H1 (cell line): ENCODE measurements at regions not wholly inside any gene's neighbourhood (a gene's known extent, or its start where the extent isn't known, plus 50 kb on each side); places are given as distances from the start of the nearest gene placed in this dataset.

ENCODE experiments used
- CTCF ChIA-PET: fragments of 300-600 bp; sonication (Branson Sonifier 250); formaldehyde crosslinking; loops from one replicate; lab custom pipeline; 2021; ENCODE audit not compliant: partially characterized antibody; lab: Charles Lee
- POLR2A ChIA-PET: fragments of 300-600 bp; sonication (Branson Sonifier 250); formaldehyde crosslinking; loops from one replicate; lab custom pipeline; 2021; ENCODE audit warnings: inconsistent platforms; ENCODE audit not compliant: partially characterized antibody; lab: Charles Lee
- DNase-seq, 2 experiments: peaks; one replicate each; pipeline versions ENCODE4 v3.0.0 to v3.0.0-alpha.2; 2010 to 2022; ENCODE audit warnings: low spot score in 2 of 2, low read depth in 1 of 2, mixed read lengths in 1 of 2
- FAIRE-seq: peaks from 2 replicates; lab custom pipeline; 2011; peaks lifted over from hg19 to GRCh38; lab: Jason Lieb, UNC
- H2AFZ ChIP-seq: 2 replicates; pipeline ENCODE4 v1.8.1; 2012; ENCODE audit warnings: low read length, inconsistent platforms
- H2AK5ac ChIP-seq: 2 replicates; pipeline ENCODE4 v1.6.1; 2013; ENCODE audit warnings: low read depth, low read length
- H2BK120ac ChIP-seq: replicated peaks from 2 replicates; pipeline ENCODE3; 2013; ENCODE audit warnings: low read depth, low read length, inconsistent platforms
- H2BK12ac ChIP-seq: 2 replicates; pipeline ENCODE4 v1.6.1; 2013; ENCODE audit warnings: low read depth, low read length
- H2BK15ac ChIP-seq: 2 replicates; pipeline ENCODE4 v1.6.1; 2013; ENCODE audit warnings: low read length
- H2BK20ac ChIP-seq: 2 replicates; pipeline ENCODE4 v1.6.1; 2013; ENCODE audit warnings: low read length
- H2BK5ac ChIP-seq: 2 replicates; pipeline ENCODE4 v1.6.1; 2013; ENCODE audit warnings: low read depth, low read length
- H3K14ac ChIP-seq: 2 replicates; pipeline ENCODE4 v1.6.1; 2013; ENCODE audit warnings: inconsistent platforms; ENCODE audit not compliant: insufficient read length
- H3K18ac ChIP-seq: 2 replicates; pipeline ENCODE4 v1.6.1; 2013; ENCODE audit warnings: low read length; ENCODE audit errors: extremely low read depth
- H3K23ac ChIP-seq: 2 replicates; pipeline ENCODE4 v1.6.1; 2013; ENCODE audit warnings: inconsistent platforms; ENCODE audit not compliant: insufficient read length
- H3K23me2 ChIP-seq: 2 replicates; pipeline ENCODE4 v1.6.1; 2013; ENCODE audit warnings: low read depth, low read length
- H3K27ac ChIP-seq: 2 replicates; pipeline ENCODE4 v1.6.1; 2011; ENCODE audit warnings: low read depth, low read length, inconsistent platforms
- H3K27me3 ChIP-seq, 4 experiments: replicated peaks in 1 of 4; 1 replicate in 1 of 4; 2 replicates in 3 of 4; pipeline versions ENCODE4 v1.6.1 to v1.8.1; 2011 to 2013; ENCODE audit warnings: low read length in 3 of 4, mild to moderate bottlenecking in 3 of 4, inconsistent platforms in 2 of 4, mixed read lengths in 2 of 4, moderate library complexity in 1 of 4; ENCODE audit not compliant: control insufficient read depth in 3 of 4, insufficient read depth in 3 of 4; ENCODE audit errors: extremely low read depth in 1 of 4
- H3K36me3 ChIP-seq, 4 experiments: 2 replicates each; pipeline versions ENCODE4 v1.6.1 to v1.8.1; 2011 to 2013; ENCODE audit warnings: mild to moderate bottlenecking in 4 of 4, low read length in 3 of 4, moderate library complexity in 2 of 4, control low read depth in 1 of 4, inconsistent platforms in 1 of 4; ENCODE audit not compliant: insufficient read depth in 4 of 4, control insufficient read depth in 2 of 4
- H3K4ac ChIP-seq: replicated peaks from 2 replicates; pipeline ENCODE3; 2013; ENCODE audit warnings: low read length, low read depth, mixed read lengths, inconsistent platforms; ENCODE audit not compliant: insufficient read length
- H3K4me1 ChIP-seq, 4 experiments: replicated peaks in 1 of 4; 1 replicate in 1 of 4; 2 replicates in 3 of 4; pipeline versions ENCODE4 v1.6.1 to v1.8.1; 2011 to 2013; ENCODE audit warnings: low read length in 3 of 4, inconsistent platforms in 2 of 4, mixed read lengths in 1 of 4; ENCODE audit not compliant: insufficient read depth in 4 of 4, control insufficient read depth in 3 of 4
- H3K4me2 ChIP-seq, 2 experiments: 2 replicates each; pipeline versions ENCODE4 v1.6.1 to v1.8.1; 2011 to 2013; ENCODE audit warnings: low read depth in 2 of 2, low read length in 2 of 2, control low read depth in 1 of 2, inconsistent platforms in 1 of 2, mild to moderate bottlenecking in 1 of 2; ENCODE audit not compliant: insufficient read depth in 1 of 2
- H3K4me3 ChIP-seq, 4 experiments: fragments of 200-600, 300-600 bp in 1 of 4; sonication (generic), shearing (Covaris generic), sonication (Bioruptor Twin) in 1 of 4; 2 replicates each; pipeline versions ENCODE4 v1.5.1 to v1.8.1; 2011 to 2016; ENCODE audit warnings: low read length in 4 of 4, low read depth in 3 of 4, control low read depth in 2 of 4, inconsistent platforms in 2 of 4, mild to moderate bottlenecking in 2 of 4, mixed read lengths in 1 of 4, moderate library complexity in 1 of 4; ENCODE audit not compliant: insufficient read depth in 2 of 4; ENCODE audit errors: extremely low read depth in 1 of 4
- H3K56ac ChIP-seq: replicated peaks from 2 replicates; pipeline ENCODE3; 2013; ENCODE audit warnings: low read depth, mild to moderate bottlenecking, mixed read lengths, low read length, inconsistent platforms; ENCODE audit not compliant: insufficient read length
- H3K79me1 ChIP-seq: 2 replicates; pipeline ENCODE4 v1.6.1; 2013; ENCODE audit warnings: low read depth, low read length, control low read depth
- H3K79me2 ChIP-seq, 2 experiments: 2 replicates each; pipeline versions ENCODE4 v1.6.1 to v1.8.1; 2012 to 2013; ENCODE audit warnings: low read length in 2 of 2, mild to moderate bottlenecking in 2 of 2, inconsistent platforms in 1 of 2; ENCODE audit not compliant: insufficient read depth in 2 of 2, control insufficient read depth in 1 of 2
- H3K9ac ChIP-seq, 4 experiments: replicated peaks in 1 of 4; 1 replicate in 1 of 4; 2 replicates in 3 of 4; pipeline versions ENCODE4 v1.6.1 to v1.8.1; 2011 to 2013; ENCODE audit warnings: low read depth in 3 of 4, low read length in 3 of 4, control low read depth in 2 of 4, mild to moderate bottlenecking in 2 of 4, moderate library complexity in 2 of 4, inconsistent platforms in 1 of 4; ENCODE audit errors: extremely low read depth in 1 of 4
- H3K9me3 ChIP-seq, 2 experiments: 2 replicates each; pipeline versions ENCODE4 v1.6.1 to v1.8.1; 2012 to 2013; ENCODE audit warnings: mild to moderate bottlenecking in 2 of 2, moderate library complexity in 2 of 2, control low read depth in 1 of 2, inconsistent platforms in 1 of 2, low read depth in 1 of 2, low read length in 1 of 2, mixed read lengths in 1 of 2; ENCODE audit not compliant: insufficient read depth in 2 of 2
- H4K20me1 ChIP-seq, 2 experiments: replicated peaks in 1 of 2; 2 replicates each; pipeline versions ENCODE3 to v1.8.1; 2011 to 2013; ENCODE audit warnings: inconsistent platforms in 2 of 2, low read length in 2 of 2, mild to moderate bottlenecking in 1 of 2; ENCODE audit not compliant: insufficient read depth in 2 of 2, control insufficient read depth in 1 of 2
- H4K5ac ChIP-seq: 2 replicates; pipeline ENCODE4 v1.6.1; 2013; ENCODE audit warnings: low read length, low read depth, mixed read lengths, inconsistent platforms; ENCODE audit not compliant: insufficient read length
- H4K8ac ChIP-seq: 2 replicates; pipeline ENCODE4 v1.8.0; 2013; ENCODE audit warnings: mild to moderate bottlenecking, moderate library complexity, low read length, inconsistent platforms; ENCODE audit not compliant: insufficient read depth; ENCODE audit errors: extremely low read depth
- H4K91ac ChIP-seq: replicated peaks from 2 replicates; pipeline ENCODE3; 2013; ENCODE audit warnings: low read length, mixed read lengths, inconsistent platforms; ENCODE audit not compliant: insufficient read length
- BCL11A ChIP-seq, 2 experiments: IDR thresholded peaks; one replicate each; pipeline ENCODE4 v1.6.1; 2011; ENCODE audit warnings: low read depth in 2 of 2, low read length in 2 of 2, mild to moderate bottlenecking in 2 of 2
- CEBPB ChIP-seq: IDR thresholded peaks from 2 replicates; pipeline ENCODE4 v1.6.1; 2012; ENCODE audit warnings: low read depth, low read length
- CHD1 ChIP-seq: IDR thresholded peaks from 2 replicates; pipeline ENCODE4 v1.6.1; 2012; ENCODE audit warnings: low read depth, low read length, improper control_type of control experiment
- CHD2 ChIP-seq: IDR thresholded peaks from 2 replicates; pipeline ENCODE4 v1.6.1; 2012; ENCODE audit warnings: low read length, improper control_type of control experiment
- CREB1 ChIP-seq: IDR thresholded peaks from 2 replicates; pipeline ENCODE4 v1.6.1; 2012; ENCODE audit warnings: inconsistent platforms
- EP300 ChIP-seq, 2 experiments: IDR thresholded peaks; 1 replicate in 1 of 2; 2 replicates in 1 of 2; pipeline ENCODE4 v1.6.1; 2011 to 2012; ENCODE audit warnings: low read depth in 2 of 2, low read length in 2 of 2, mild to moderate bottlenecking in 2 of 2, borderline replicate concordance in 1 of 2, inconsistent platforms in 1 of 2, moderate library complexity in 1 of 2
- GTF2F1 ChIP-seq: IDR thresholded peaks from 2 replicates; pipeline ENCODE4 v1.6.1; 2012; ENCODE audit warnings: low read depth, low read length, improper control_type of control experiment, borderline replicate concordance
- MAFK ChIP-seq: IDR thresholded peaks from 2 replicates; pipeline ENCODE4 v1.6.1; 2012; ENCODE audit warnings: low read depth, mild to moderate bottlenecking, improper control_type of control experiment, low read length
- NANOG ChIP-seq: IDR thresholded peaks from 2 replicates; pipeline ENCODE4 v1.6.1; 2011; ENCODE audit warnings: low read length, low read depth, mild to moderate bottlenecking, inconsistent platforms; ENCODE audit not compliant: insufficient read depth, poor library complexity, severe bottlenecking
- PHF8 ChIP-seq: fragments of 200-600 bp; sonication (generic); conservative IDR thresholded peaks from 2 replicates; pipeline ENCODE4 v1.7.1; 2012; ENCODE audit warnings: low read depth, mild to moderate bottlenecking, inconsistent platforms, low read length, moderate library complexity
- SIRT6 ChIP-seq: IDR thresholded peaks from one replicate; pipeline ENCODE4 v1.7.1; 2012; ENCODE audit warnings: low read length, inconsistent platforms
- SP4 ChIP-seq: IDR thresholded peaks from 2 replicates; pipeline ENCODE4 v1.6.1; 2012; ENCODE audit warnings: low read length, inconsistent platforms
- SRF ChIP-seq: IDR thresholded peaks from 2 replicates; pipeline ENCODE4 v1.6.1; 2011; ENCODE audit warnings: mild to moderate bottlenecking, low read depth, low read length, moderate library complexity
- USF2 ChIP-seq: IDR thresholded peaks from 2 replicates; pipeline ENCODE4 v1.6.1; 2011; ENCODE audit warnings: low read length, improper control_type of control experiment
- YY1 ChIP-seq: IDR thresholded peaks from 2 replicates; pipeline ENCODE4 v1.6.1; 2011; ENCODE audit warnings: low read depth, mild to moderate bottlenecking, low read length
- WGBS, 2 experiments: shearing (Covaris generic) in 1 of 2; methylation state at CpG; one replicate each; pipeline versions ENCODE4 v1.1.6 to v1.1.7; 2013 to 2015; ENCODE audit warnings: low lambda C conversion rate in 2 of 2, mixed read lengths in 2 of 2, inconsistent platforms in 1 of 2, low coverage in 1 of 2, missing lambda C conversion rate in 1 of 2; ENCODE audit not compliant: insufficient replicate concordance in 2 of 2, insufficient coverage in 1 of 2, insufficient read length in 1 of 2; ENCODE audit errors: extremely low coverage in 1 of 2, missing lambda C conversion rate in 1 of 2; 5-methylcytosine and 5-hydroxymethylcytosine counted together

- FAIRE-seq (no peak), DNase-seq (no peak)
- Histone ChIP-seq H4K8ac (no peak overlapping the region), H2BK15ac (no peak overlapping the region), H3K4me3 (no peak overlapping the region), H3K23ac (no peak overlapping the region), H3K27me3 (no peaks in the 10 kb centered on the region), H2BK20ac (no peak overlapping the region), H3K23me2 (no peaks in the 10 kb centered on the region), H3K36me3 (no peaks in the 10 kb centered on the region), H3K4me1 (no peaks in the 10 kb centered on the region), H3K18ac (no peak overlapping the region), H3K9me3 (peaks cover 0 to 5% of the 10 kb centered on the region in 2 experiments; a peak in 1 of 4 replicates), H4K91ac (no peak overlapping the region), H3K9ac (no peak overlapping the region), H2BK120ac (no peak overlapping the region), H2AK5ac (no peak overlapping the region), H2AFZ (no peak overlapping the region), H4K20me1 (no peaks in the 10 kb centered on the region), H3K4ac (no peak overlapping the region), H3K27ac (no peak overlapping the region), H3K79me2 (no peaks in the 10 kb centered on the region), H3K4me2 (no peak overlapping the region), H3K56ac (no peak overlapping the region), H2BK5ac (no peak overlapping the region), H3K79me1 (no peaks in the 10 kb centered on the region), H4K5ac (no peak overlapping the region), H2BK12ac (no peak overlapping the region), H3K14ac (no peak overlapping the region)
- POLR2A ChIA-PET: no interaction called here
- WGBS, 2 experiments: 84% methylated on average over 5 of the region's 5 CpGs; no CpG with 5 or more reads in 1 of the 2 experiments
- CTCF ChIA-PET: interaction anchor here (0.6 to 2.1 kb wide), 2 partner anchors 23 to 144 kb away, joined by 3 to 6 read pairs; no protein-coding TSS in a partner anchor
- TF ChIP-seq SP4 (no peak), CHD2 (no peak), EP300 (IDR thresholded peaks at IDR 0.05; ENCODE audit: borderline replicate concordance in 1 of 2, low read depth in 2 of 2, low read length in 2 of 2) (no peak), PHF8 (no peak), SIRT6 (no peak), NANOG (no peak), CHD1 (no peak), MAFK (no peak), CREB1 (no peak), BCL11A (IDR thresholded peaks at IDR 0.05; ENCODE audit: low read depth in 2 of 2, low read length in 2 of 2) (no peak), SRF (no peak), YY1 (no peak), CEBPB (no peak), USF2 (no peak), GTF2F1 (no peak)
Observed at GRCh38 chr18:11454040-11454439, 155.4 kb upstream of the SLC35G4 start.
